GM23248 (cell line): ENCODE measurements at regions not wholly inside any gene's neighbourhood (a gene's known extent, or its start where the extent isn't known, plus 50 kb on each side); places are given as distances from the start of the nearest gene placed in this dataset.

Experiments
- EZH2 ChIP-seq: fragments of 200-600 bp; sonication (generic); IDR thresholded peaks from 2 replicates; pipeline ENCODE4 v1.6.1; 2018; ENCODE audit warnings: antibody characterized with exemption, mild to moderate bottlenecking; ENCODE audit not compliant: insufficient read depth, poor library complexity, severe bottlenecking
- EZH2phosphoT487 ChIP-seq: fragments of 200-600 bp; sonication (generic); IDR thresholded peaks from 2 replicates; pipeline ENCODE4 v1.6.1; 2018; ENCODE audit warnings: antibody characterized with exemption, moderate library complexity, mild to moderate bottlenecking, low read depth; ENCODE audit not compliant: insufficient read depth

- TF ChIP-seq EZH2 = no peak
- TF ChIP-seq EZH2phosphoT487 = no peak
Observed at GRCh38 chr12:67437011-67437410, 167.9 kb downstream of the CAND1 start.
